ENCODE measurements at regions not wholly inside any gene's neighbourhood (a gene's known extent, or its start where the extent isn't known, plus 50 kb on each side); places are given as distances from the start of the nearest gene placed in this dataset.

- Histone ChIP-seq H2AFZ (ENCODE audit: low read length) (no peak overlapping the region), H4K20me1 (ENCODE audit: insufficient read depth, low read depth, low read length) (no peaks in the 10 kb centered on the region), H3K36me3 (ENCODE audit: insufficient read depth, low read length) (no peaks in the 10 kb centered on the region), H3K27ac (ENCODE audit: low read length) (no peak overlapping the region), H3K4me1 (ENCODE audit: low read length) (no peaks in the 10 kb centered on the region), H3K9me2 (replicated peaks; ENCODE audit: insufficient read depth, low read length) (no peaks in the 10 kb centered on the region), H3K79me2 (ENCODE audit: low read length) (no peaks in the 10 kb centered on the region), H3K9me3 (ENCODE audit: low read length) (peaks cover 4% of the 10 kb centered on the region), H3K9ac (ENCODE audit: low read length) (no peak overlapping the region), H3K27me3 (ENCODE audit: low read length) (no peaks in the 10 kb centered on the region), H3K4me3 (ENCODE audit: low read length) (no peak overlapping the region), H3K4me2 (ENCODE audit: low read depth, low read length, poor library complexity, severe bottlenecking) (no peak overlapping the region)
- no peak for DNase-seq
Observed at GRCh38 chr22:47446331-47446730, 683.9 kb downstream of the TBC1D22A start.

DNA sequence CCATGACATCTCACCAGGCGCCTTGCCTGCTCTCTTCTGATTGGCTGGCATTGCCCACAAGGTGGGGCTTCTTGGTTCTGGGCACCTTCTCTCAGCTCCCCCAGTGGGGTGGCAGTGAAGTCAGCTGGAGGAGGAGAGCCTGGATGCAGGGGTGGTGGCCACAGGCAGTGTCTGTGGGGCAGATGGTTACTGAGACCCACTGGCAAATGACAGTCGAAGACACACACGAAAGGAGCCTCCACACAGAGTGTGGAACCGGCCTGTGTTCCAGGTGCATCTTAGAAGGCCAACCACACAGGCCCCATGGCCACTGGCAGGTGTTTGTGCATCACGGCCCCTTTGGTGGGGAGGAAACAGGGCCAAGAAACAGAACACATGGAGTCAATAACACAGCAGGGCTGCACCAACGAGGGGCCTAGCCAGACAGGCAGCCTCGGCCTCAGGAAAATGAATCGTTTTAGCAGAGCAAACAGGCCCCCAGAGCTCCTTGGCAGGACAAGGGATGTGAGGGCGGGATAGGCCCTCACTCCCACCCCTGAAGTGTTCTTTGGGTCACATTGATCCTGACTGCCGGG lies 683.4 kb downstream of the TBC1D22A start:
- Histone ChIP-seq H3K4me1 (ENCODE audit: low read length) (no peaks in the 10 kb centered on the region), H3K9me3 (ENCODE audit: low read length) (peaks cover 4% of the 10 kb centered on the region), H3K36me3 (ENCODE audit: insufficient read depth, low read length) (no peaks in the 10 kb centered on the region), H3K27me3 (ENCODE audit: low read length) (no peaks in the 10 kb centered on the region), H2AFZ (ENCODE audit: low read length) (no peak overlapping the region), H3K4me2 (ENCODE audit: low read depth, low read length, poor library complexity, severe bottlenecking) (no peak overlapping the region), H3K79me2 (ENCODE audit: low read length) (no peaks in the 10 kb centered on the region), H4K20me1 (ENCODE audit: insufficient read depth, low read depth, low read length) (no peaks in the 10 kb centered on the region), H3K9ac (ENCODE audit: low read length) (no peak overlapping the region), H3K4me3 (ENCODE audit: low read length) (no peak overlapping the region), H3K9me2 (replicated peaks; ENCODE audit: insufficient read depth, low read length) (no peaks in the 10 kb centered on the region), H3K27ac (ENCODE audit: low read length) (no peak overlapping the region)
- DNase-seq = no peak

- H4K20me1 ChIP-seq (ENCODE audit: insufficient read depth, low read depth, low read length) = no peaks in the 10 kb centered on the region
- H3K4me1 ChIP-seq (ENCODE audit: low read length) = no peaks in the 10 kb centered on the region
- H3K27me3 ChIP-seq (ENCODE audit: low read length) = no peaks in the 10 kb centered on the region
- H3K4me2 ChIP-seq (ENCODE audit: low read depth, low read length, poor library complexity, severe bottlenecking) = no peak overlapping the region
- no peaks in the 10 kb centered on the region for H3K9me2 ChIP-seq (replicated peaks; ENCODE audit: insufficient read depth, low read length)
- H3K4me3 ChIP-seq (ENCODE audit: low read length) = no peak overlapping the region
- H2AFZ ChIP-seq (ENCODE audit: low read length) = no peak overlapping the region
- H3K27ac ChIP-seq (ENCODE audit: low read length) = no peak overlapping the region
- no peak for DNase-seq
- H3K79me2 ChIP-seq (ENCODE audit: low read length) = no peaks in the 10 kb centered on the region
- H3K9ac ChIP-seq (ENCODE audit: low read length) = no peak overlapping the region
- H3K9me3 ChIP-seq (ENCODE audit: low read length) = peaks cover 4% of the 10 kb centered on the region
- no peaks in the 10 kb centered on the region for H3K36me3 ChIP-seq (ENCODE audit: insufficient read depth, low read length)
Observed at GRCh38 chr22:47445212-47445611, 682.8 kb downstream of the TBC1D22A start.

DNA sequence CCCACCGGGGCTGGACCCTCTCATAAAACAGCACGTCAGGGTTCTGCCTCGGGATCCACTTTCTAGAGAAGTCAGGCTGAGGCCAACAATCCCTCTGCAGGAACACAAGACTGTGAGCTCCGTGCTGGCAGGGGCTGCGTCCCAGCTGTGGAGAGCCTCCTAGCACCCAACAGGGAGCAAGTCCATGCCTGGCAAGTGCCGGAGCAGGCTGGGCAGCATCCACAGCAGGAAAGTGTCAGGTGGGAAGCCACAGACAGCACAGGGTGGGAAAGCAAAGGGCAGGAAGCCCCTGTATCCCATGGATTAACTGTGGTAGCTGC lies 682.3 kb downstream of the TBC1D22A start:
- no peaks in the 10 kb centered on the region for H3K36me3 ChIP-seq (ENCODE audit: insufficient read depth, low read length)
- H3K4me2 ChIP-seq (ENCODE audit: low read depth, low read length, poor library complexity, severe bottlenecking) = no peak overlapping the region
- H3K9me3 ChIP-seq (ENCODE audit: low read length) = peaks cover 4% of the 10 kb centered on the region
- H4K20me1 ChIP-seq (ENCODE audit: insufficient read depth, low read depth, low read length) = no peaks in the 10 kb centered on the region
- no peak overlapping the region for H2AFZ ChIP-seq (ENCODE audit: low read length)
- no peaks in the 10 kb centered on the region for H3K79me2 ChIP-seq (ENCODE audit: low read length)
- DNase-seq = no peak
- no peak overlapping the region for H3K4me3 ChIP-seq (ENCODE audit: low read length)
- no peaks in the 10 kb centered on the region for H3K9me2 ChIP-seq (replicated peaks; ENCODE audit: insufficient read depth, low read length)
- no peaks in the 10 kb centered on the region for H3K4me1 ChIP-seq (ENCODE audit: low read length)
- no peak overlapping the region for H3K9ac ChIP-seq (ENCODE audit: low read length)
- no peaks in the 10 kb centered on the region for H3K27me3 ChIP-seq (ENCODE audit: low read length)
- H3K27ac ChIP-seq (ENCODE audit: low read length) = no peak overlapping the region

GRCh38 chr22:47443836-47444745 lies 681.6 kb downstream of the TBC1D22A start:
- H3K9me2 ChIP-seq (replicated peaks; ENCODE audit: insufficient read depth, low read length) = no peaks in the 10 kb centered on the region
- no peak overlapping the region for H3K4me2 ChIP-seq (ENCODE audit: low read depth, low read length, poor library complexity, severe bottlenecking)
- no peak overlapping the region for H3K9ac ChIP-seq (ENCODE audit: low read length)
- no peaks in the 10 kb centered on the region for H3K36me3 ChIP-seq (ENCODE audit: insufficient read depth, low read length)
- no peaks in the 10 kb centered on the region for H4K20me1 ChIP-seq (ENCODE audit: insufficient read depth, low read depth, low read length)
- DNase-seq = no peak
- H3K27ac ChIP-seq (ENCODE audit: low read length) = no peak overlapping the region
- H3K4me1 ChIP-seq (ENCODE audit: low read length) = no peaks in the 10 kb centered on the region
- peaks cover 4% of the 10 kb centered on the region for H3K9me3 ChIP-seq (ENCODE audit: low read length)
- H3K79me2 ChIP-seq (ENCODE audit: low read length) = no peaks in the 10 kb centered on the region
- H3K4me3 ChIP-seq (ENCODE audit: low read length) = no peak overlapping the region
- H2AFZ ChIP-seq (ENCODE audit: low read length) = no peak overlapping the region
- no peaks in the 10 kb centered on the region for H3K27me3 ChIP-seq (ENCODE audit: low read length)

DNA sequence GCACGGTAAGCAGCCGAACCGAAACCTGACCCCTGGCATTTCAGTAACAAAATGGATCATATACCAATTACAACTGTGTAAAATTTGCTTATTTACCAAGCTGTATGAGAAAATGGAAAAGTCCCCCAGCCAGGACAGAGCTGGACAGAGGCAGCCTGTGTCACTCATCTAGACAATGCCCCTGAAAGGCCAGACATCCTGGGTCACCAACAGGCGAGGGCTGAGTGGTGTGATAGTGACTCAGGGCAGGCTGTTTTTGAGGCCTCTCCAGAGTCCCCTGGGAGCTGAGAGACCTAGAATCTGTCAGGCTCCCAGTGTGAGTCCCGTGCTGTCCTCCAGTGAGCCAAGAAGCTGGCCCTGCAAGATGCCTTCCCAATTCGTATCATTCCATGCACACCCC lies 680.4 kb downstream of the TBC1D22A start:
- Histone ChIP-seq H3K4me3 (ENCODE audit: low read length) (no peak overlapping the region), H3K79me2 (ENCODE audit: low read length) (no peaks in the 10 kb centered on the region), H3K27ac (ENCODE audit: low read length) (no peak overlapping the region), H3K27me3 (ENCODE audit: low read length) (no peaks in the 10 kb centered on the region), H3K9me3 (ENCODE audit: low read length) (peaks cover 4% of the 10 kb centered on the region), H4K20me1 (ENCODE audit: insufficient read depth, low read depth, low read length) (no peaks in the 10 kb centered on the region), H3K9me2 (replicated peaks; ENCODE audit: insufficient read depth, low read length) (no peaks in the 10 kb centered on the region), H3K4me2 (ENCODE audit: low read depth, low read length, poor library complexity, severe bottlenecking) (no peak overlapping the region), H2AFZ (ENCODE audit: low read length) (no peak overlapping the region), H3K9ac (ENCODE audit: low read length) (no peak overlapping the region), H3K4me1 (ENCODE audit: low read length) (no peaks in the 10 kb centered on the region), H3K36me3 (ENCODE audit: insufficient read depth, low read length) (no peaks in the 10 kb centered on the region)
- no peak for DNase-seq

- Histone ChIP-seq H3K4me3 (ENCODE audit: low read length) (no peak overlapping the region), H3K27me3 (ENCODE audit: low read length) (no peaks in the 10 kb centered on the region), H3K9me2 (replicated peaks; ENCODE audit: insufficient read depth, low read length) (no peaks in the 10 kb centered on the region), H3K9ac (ENCODE audit: low read length) (no peak overlapping the region), H2AFZ (ENCODE audit: low read length) (no peak overlapping the region), H4K20me1 (ENCODE audit: insufficient read depth, low read depth, low read length) (no peaks in the 10 kb centered on the region), H3K79me2 (ENCODE audit: low read length) (no peaks in the 10 kb centered on the region), H3K4me2 (ENCODE audit: low read depth, low read length, poor library complexity, severe bottlenecking) (no peak overlapping the region), H3K27ac (ENCODE audit: low read length) (no peak overlapping the region), H3K4me1 (ENCODE audit: low read length) (no peaks in the 10 kb centered on the region), H3K36me3 (ENCODE audit: insufficient read depth, low read length) (no peaks in the 10 kb centered on the region), H3K9me3 (ENCODE audit: low read length) (peaks cover 4% of the 10 kb centered on the region)
- DNase-seq = no peak
Observed at GRCh38 chr22:47439643-47440265, 677.3 kb downstream of the TBC1D22A start.

DNA sequence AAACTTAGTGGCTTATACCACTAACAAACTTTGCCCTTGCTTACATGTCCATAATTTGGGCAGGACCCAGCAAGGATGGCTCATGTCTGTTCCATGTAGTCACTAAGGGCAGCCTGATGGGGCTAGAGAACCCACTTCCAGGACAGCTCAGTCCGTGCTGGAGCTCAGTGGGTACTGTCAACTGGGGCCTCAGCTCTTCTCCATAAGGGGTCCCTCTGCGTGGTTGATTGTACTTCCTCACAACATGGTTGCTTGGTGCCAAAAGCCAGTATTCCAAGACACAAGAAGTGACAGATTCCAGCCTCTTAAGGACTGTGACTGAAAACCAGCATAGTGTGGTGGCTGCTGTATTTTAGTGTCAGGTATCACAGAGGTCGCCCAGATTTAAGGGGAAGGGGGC lies 675.2 kb downstream of the TBC1D22A start:
- Histone ChIP-seq H3K27me3 (ENCODE audit: low read length) (no peaks in the 10 kb centered on the region), H3K4me3 (ENCODE audit: low read length) (no peak overlapping the region), H3K27ac (ENCODE audit: low read length) (no peak overlapping the region), H4K20me1 (ENCODE audit: insufficient read depth, low read depth, low read length) (no peaks in the 10 kb centered on the region), H2AFZ (ENCODE audit: low read length) (no peak overlapping the region), H3K4me1 (ENCODE audit: low read length) (no peaks in the 10 kb centered on the region), H3K9me3 (ENCODE audit: low read length) (peaks cover 4% of the 10 kb centered on the region), H3K79me2 (ENCODE audit: low read length) (no peaks in the 10 kb centered on the region), H3K36me3 (ENCODE audit: insufficient read depth, low read length) (no peaks in the 10 kb centered on the region), H3K9me2 (replicated peaks; ENCODE audit: insufficient read depth, low read length) (no peaks in the 10 kb centered on the region), H3K9ac (ENCODE audit: low read length) (no peak overlapping the region), H3K4me2 (ENCODE audit: low read depth, low read length, poor library complexity, severe bottlenecking) (no peak overlapping the region)
- no peak for DNase-seq

All from Karpas-422 (cell line).